Stimulated activated naive B cell treated with anti-CD40 and anti-IgM and Interleukin-4, amounts not matched to agents 10 μg/mL and 1 μg/mL and 100 μg/mL, for 72 hours (primary cell): ENCODE measurements at regions not wholly inside any gene's neighbourhood (a gene's known extent, or its start where the extent isn't known, plus 50 kb on each side); places are given as distances from the start of the nearest gene placed in this dataset.

Experiments used
- ATAC-seq, 2 donors: fragments of 150-1000 bp; cut with Tn5 transposase; replicated peaks; 2 replicates each; pipeline ENCODE4 v1.10.0; 2021; ENCODE audit warnings: moderate library complexity in 1 of 2
- DNase-seq: peaks from one replicate; pipeline ENCODE4 v3.0.0; 2021
- H3K27ac Mint-ChIP-seq: one replicate; pipeline ENCODE4 v1.8.0; 2022; ENCODE audit warnings: mild to moderate bottlenecking, mixed read lengths
- H3K27me3 Mint-ChIP-seq, 2 donors: one replicate each; pipeline ENCODE4 v1.8.0; 2022; ENCODE audit warnings: mixed read lengths in 2 of 2
- H3K36me3 Mint-ChIP-seq, 2 donors: one replicate each; pipeline ENCODE4 v1.8.0; 2022; ENCODE audit warnings: mixed read lengths in 2 of 2, mild to moderate bottlenecking in 1 of 2
- H3K4me1 Mint-ChIP-seq, 2 donors: one replicate each; pipeline ENCODE4 v1.8.0; 2022; ENCODE audit warnings: mixed read lengths in 2 of 2, mild to moderate bottlenecking in 1 of 2
- H3K4me3 Mint-ChIP-seq, 2 donors: one replicate each; pipeline ENCODE4 v1.8.0; 2022; ENCODE audit warnings: mild to moderate bottlenecking in 2 of 2, mixed read lengths in 2 of 2, moderate library complexity in 1 of 2
- H3K9me3 Mint-ChIP-seq, 2 donors: one replicate each; pipeline ENCODE4 v1.8.0; 2022; ENCODE audit warnings: mixed read lengths in 2 of 2, mild to moderate bottlenecking in 1 of 2

DNA sequence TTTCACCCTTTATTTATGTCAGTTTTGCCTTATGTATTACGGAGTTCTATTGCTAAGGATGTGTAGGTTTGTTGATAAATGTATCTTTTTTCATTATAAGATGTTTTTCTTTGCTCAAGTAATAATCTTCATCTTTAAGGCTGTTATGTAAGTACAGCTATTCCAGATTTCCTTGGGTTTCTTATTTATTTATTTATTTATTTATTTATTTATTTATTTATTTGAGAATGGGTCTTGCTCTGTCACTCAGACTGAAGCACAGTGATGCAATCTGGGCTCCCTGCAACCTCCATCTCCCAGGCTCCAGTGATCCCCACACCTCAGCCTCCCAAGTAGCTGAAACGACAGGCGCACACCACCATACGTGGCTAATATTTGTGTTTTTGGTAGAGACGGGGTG lies 617.0 kb downstream of the SLITRK1 start:
- peaks cover 5 to 13% of the 10 kb centered on the region in 2 donors for H3K9me3 Mint-ChIP-seq
- no peak for ATAC-seq
- H3K4me3 Mint-ChIP-seq, result no peak overlapping the region

DNA sequence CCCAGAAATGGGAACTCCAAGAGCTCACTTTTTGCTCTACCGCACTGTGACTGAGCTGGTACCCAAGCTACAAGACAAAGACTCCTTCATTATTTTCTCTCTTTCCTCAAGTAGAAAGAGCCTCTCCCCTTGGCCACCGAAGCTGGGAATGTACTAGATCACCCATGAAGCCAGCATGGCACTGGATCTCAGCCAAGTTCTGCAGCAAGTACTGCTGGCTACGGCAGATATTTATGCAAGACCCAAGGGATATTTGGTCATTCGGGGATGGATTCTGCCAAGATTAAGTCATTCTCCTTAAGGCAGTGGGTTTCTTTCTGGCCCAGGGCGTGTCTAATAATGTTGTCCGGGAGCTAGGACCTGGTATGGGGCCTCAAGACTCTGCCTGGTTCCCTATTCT lies 633.5 kb downstream of the SLITRK1 start:
- Mint-ChIP-seq H3K4me1 (no peaks in the 10 kb centered on the region), H3K27me3 (no peaks in the 10 kb centered on the region), H3K4me3 (no peak overlapping the region), H3K9me3 (peaks cover 10 to 11% of the 10 kb centered on the region in 2 donors), H3K27ac (no peak overlapping the region), H3K36me3 (no peaks in the 10 kb centered on the region)
- DNase-seq, result no peak
- ATAC-seq, result no peak

More for the DNA sequence above, 617.0 kb downstream of the SLITRK1 start:
- Mint-ChIP-seq H3K27ac (no peak overlapping the region), H3K36me3 (no peaks in the 10 kb centered on the region), H3K4me1 (no peaks in the 10 kb centered on the region), H3K27me3 (no peaks in the 10 kb centered on the region)
- no peak for DNase-seq

GRCh38 chr13:83232626-83233025 lies 649.6 kb downstream of the SLITRK1 start:
- ATAC-seq, result no peak
- no peak overlapping the region for H3K4me3 Mint-ChIP-seq
- DNase-seq, result no peak
- no peaks in the 10 kb centered on the region for H3K36me3 Mint-ChIP-seq
- H3K9me3 Mint-ChIP-seq, result peaks cover 5 to 6% of the 10 kb centered on the region in 2 donors
- no peaks in the 10 kb centered on the region for H3K4me1 Mint-ChIP-seq
- no peaks in the 10 kb centered on the region for H3K27me3 Mint-ChIP-seq
- no peak overlapping the region for H3K27ac Mint-ChIP-seq

DNA sequence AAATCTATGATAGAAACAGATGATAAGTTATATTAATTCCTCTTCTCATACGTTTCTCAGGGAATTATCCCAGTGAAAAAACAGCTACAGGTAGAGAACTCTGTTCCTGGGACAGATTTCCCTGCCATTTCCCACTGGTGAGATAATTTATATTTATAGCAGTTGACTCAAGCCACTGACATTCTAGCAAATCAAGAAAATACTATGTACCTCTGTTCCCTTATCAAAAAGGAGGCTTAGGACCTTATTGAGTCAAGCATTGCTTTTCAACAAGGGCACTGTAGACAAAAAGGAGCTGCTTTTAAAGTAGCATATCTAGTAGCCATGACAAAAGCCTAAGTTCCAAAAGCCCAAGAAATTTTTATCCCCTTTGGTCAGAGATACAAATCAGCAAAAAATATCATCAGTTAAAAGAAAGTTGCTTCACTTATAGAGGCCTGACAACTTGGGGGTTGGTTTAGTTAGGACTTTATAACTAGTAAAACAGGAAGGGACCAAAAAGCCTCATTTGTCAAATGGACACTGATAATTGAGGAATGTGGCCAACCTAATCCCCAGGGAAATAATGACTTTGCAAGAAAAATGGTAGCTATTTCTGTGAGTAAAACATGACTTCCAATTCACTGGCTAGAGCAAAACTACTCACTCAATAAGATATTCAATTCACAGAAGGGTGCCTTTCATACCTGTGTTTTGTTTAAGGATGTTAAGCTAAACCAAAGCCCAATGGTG lies 652.5 kb downstream of the SLITRK1 start:
- Mint-ChIP-seq H3K27ac (no peak overlapping the region), H3K9me3 (peaks cover 0 to 4% of the 10 kb centered on the region in 2 donors), H3K4me1 (no peaks in the 10 kb centered on the region), H3K36me3 (no peaks in the 10 kb centered on the region), H3K27me3 (no peaks in the 10 kb centered on the region), H3K4me3 (no peak overlapping the region)
- no peak for ATAC-seq
- DNase-seq, result no peak

DNA sequence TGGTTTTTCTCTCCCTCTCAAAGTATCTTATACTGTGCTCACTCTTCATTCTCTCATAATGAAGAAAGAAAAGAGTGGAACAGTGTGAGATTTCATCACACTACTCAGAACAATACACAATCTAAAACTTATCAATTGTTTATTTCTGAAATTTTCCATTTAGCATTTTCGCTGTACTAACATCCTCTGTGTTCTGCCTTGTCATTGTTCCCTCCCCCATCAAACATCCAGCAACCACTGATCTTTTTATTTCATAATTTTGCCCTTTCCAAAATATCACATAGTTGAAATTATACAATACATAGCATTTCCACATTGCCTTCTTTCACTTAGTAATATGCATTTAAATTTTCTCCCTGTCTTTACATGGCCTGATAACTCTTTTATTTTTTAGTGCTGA lies 658.7 kb downstream of the SLITRK1 start:
- Mint-ChIP-seq H3K36me3 (no peaks in the 10 kb centered on the region), H3K27me3 (no peaks in the 10 kb centered on the region), H3K4me3 (no peak overlapping the region), H3K27ac (no peak overlapping the region), H3K9me3 (peaks cover 0 to 2% of the 10 kb centered on the region in 2 donors), H3K4me1 (no peaks in the 10 kb centered on the region)
- DNase-seq (no peak), ATAC-seq (no peak)

DNA sequence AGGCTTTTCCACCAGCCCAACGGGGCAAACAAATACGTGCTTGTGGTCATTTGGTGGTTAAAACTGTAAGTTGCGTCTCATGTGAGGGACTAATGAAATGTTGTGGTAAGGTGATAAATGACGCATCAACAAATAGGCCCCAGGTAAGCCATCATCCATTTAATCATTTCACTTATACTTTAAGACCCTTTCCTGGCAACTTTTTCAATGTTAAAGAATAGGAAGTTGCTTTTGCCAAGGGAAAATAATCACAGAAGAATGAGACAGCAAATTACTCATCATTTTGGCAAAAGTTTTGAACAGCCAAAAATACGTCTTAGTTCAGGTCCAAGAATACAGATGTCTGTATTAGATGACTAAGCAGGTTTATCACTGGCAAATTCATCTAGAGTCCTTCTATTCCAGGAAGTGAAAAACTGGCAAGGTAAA lies 660.4 kb downstream of the SLITRK1 start:
- H3K27ac Mint-ChIP-seq, result no peak overlapping the region
- DNase-seq (no peak), ATAC-seq (no peak)
- peaks cover 0 to 2% of the 10 kb centered on the region in 2 donors for H3K9me3 Mint-ChIP-seq
- H3K36me3 Mint-ChIP-seq, result no peaks in the 10 kb centered on the region
- no peaks in the 10 kb centered on the region for H3K4me1 Mint-ChIP-seq
- H3K4me3 Mint-ChIP-seq, result no peak overlapping the region
- no peaks in the 10 kb centered on the region for H3K27me3 Mint-ChIP-seq

DNA sequence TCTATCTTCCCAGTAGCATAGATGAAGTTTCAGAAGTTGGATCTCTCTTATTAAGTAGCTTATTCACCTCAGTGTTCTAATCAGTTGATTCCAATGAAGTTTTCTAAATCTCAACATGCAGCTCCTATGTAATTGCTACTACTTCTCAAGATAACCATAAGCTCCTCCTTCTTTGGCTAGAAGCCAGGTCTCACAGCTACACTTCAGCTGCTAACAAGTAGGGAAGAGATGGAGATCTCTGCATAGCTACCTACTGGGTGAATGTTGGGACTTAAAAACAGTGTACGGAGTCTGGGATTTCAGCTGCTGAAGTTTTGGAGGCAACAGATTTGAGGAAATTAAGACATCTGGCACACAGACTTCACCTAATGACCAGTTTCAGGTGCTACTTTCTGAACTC lies 661.0 kb downstream of the SLITRK1 start:
- no peaks in the 10 kb centered on the region for H3K36me3 Mint-ChIP-seq
- H3K9me3 Mint-ChIP-seq, result peaks cover 0 to 2% of the 10 kb centered on the region in 2 donors
- DNase-seq (no peak), ATAC-seq (no peak)
- no peak overlapping the region for H3K4me3 Mint-ChIP-seq
- no peaks in the 10 kb centered on the region for H3K4me1 Mint-ChIP-seq
- H3K27ac Mint-ChIP-seq, result no peak overlapping the region
- no peaks in the 10 kb centered on the region for H3K27me3 Mint-ChIP-seq

GRCh38 chr13:83220241-83220640 lies 662.0 kb downstream of the SLITRK1 start:
- H3K27ac Mint-ChIP-seq, result no peak overlapping the region
- DNase-seq (no peak), ATAC-seq (no peak)
- no peaks in the 10 kb centered on the region for H3K4me1 Mint-ChIP-seq
- H3K27me3 Mint-ChIP-seq, result no peaks in the 10 kb centered on the region
- no peaks in the 10 kb centered on the region for H3K36me3 Mint-ChIP-seq
- peaks cover 0 to 2% of the 10 kb centered on the region in 2 donors for H3K9me3 Mint-ChIP-seq
- H3K4me3 Mint-ChIP-seq, result no peak overlapping the region

GRCh38 chr13:83219832-83220231 lies 662.4 kb downstream of the SLITRK1 start:
- Mint-ChIP-seq H3K4me1 (no peaks in the 10 kb centered on the region), H3K27me3 (no peaks in the 10 kb centered on the region), H3K36me3 (no peaks in the 10 kb centered on the region), H3K27ac (no peak overlapping the region), H3K4me3 (no peak overlapping the region), H3K9me3 (peaks cover 0 to 2% of the 10 kb centered on the region in 2 donors)
- ATAC-seq (no peak), DNase-seq (no peak)

DNA sequence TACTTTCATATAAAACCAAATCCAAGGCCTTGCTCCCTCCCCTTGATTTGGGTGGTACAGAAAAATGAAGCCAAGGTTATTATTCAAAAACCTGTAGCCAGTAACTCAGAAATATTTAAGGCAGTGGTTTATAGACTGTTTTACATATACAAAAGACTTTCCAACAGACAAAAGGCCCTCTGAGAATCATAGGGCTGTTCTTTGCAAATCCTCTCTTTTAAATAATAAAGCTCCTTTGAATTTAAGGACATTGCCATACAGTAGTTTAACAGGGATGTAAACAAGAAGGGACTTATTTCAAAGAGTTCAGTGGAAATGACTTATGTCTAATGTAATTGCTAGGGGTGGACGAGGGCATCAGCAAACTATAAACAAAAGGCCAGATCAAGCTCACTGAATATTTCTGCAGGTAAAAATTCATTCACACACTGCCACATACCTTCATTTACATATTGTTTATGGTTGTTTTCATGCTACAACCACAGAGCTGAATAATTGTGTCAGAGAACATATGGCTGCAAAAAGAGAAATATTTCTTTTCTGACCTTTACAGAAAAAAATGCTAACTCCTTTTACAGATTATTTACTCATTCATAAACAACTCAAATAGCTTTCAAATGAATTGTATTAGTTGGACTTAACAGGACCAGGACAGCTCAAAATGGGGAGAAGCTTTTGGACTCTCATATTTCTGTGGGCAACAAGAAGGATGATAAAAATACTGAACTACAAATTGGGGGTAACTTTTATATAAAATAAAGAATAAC lies 665.6 kb downstream of the SLITRK1 start:
- ATAC-seq (no peak), DNase-seq (no peak)
- Mint-ChIP-seq H3K27ac (no peak overlapping the region), H3K27me3 (no peaks in the 10 kb centered on the region), H3K36me3 (no peaks in the 10 kb centered on the region), H3K9me3 (peaks cover 4 to 6% of the 10 kb centered on the region in 2 donors), H3K4me3 (no peak overlapping the region), H3K4me1 (no peaks in the 10 kb centered on the region)

DNA sequence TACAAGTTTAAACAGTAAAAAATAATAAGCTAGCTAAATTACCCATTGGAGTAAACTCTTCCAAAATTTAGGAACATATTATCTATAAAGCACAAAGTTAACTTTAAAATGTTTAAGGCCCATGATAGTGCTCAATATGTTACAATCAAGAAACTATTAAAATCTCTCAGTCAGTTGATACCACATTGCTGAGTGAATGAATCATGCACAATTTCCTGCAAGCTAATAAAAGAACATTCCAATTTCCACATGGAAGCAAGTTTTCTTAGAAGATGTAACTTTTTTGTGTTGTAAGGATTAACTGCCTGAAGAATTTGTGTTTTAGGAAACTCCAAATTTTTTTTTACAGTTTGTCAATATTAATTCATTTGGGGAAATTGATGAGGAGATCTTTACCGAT lies 666.6 kb downstream of the SLITRK1 start:
- Mint-ChIP-seq H3K27me3 (no peaks in the 10 kb centered on the region), H3K36me3 (no peaks in the 10 kb centered on the region), H3K4me1 (no peaks in the 10 kb centered on the region), H3K9me3 (peaks cover 5 to 8% of the 10 kb centered on the region in 2 donors), H3K27ac (no peak overlapping the region), H3K4me3 (no peak overlapping the region)
- ATAC-seq (no peak), DNase-seq (no peak)

DNA sequence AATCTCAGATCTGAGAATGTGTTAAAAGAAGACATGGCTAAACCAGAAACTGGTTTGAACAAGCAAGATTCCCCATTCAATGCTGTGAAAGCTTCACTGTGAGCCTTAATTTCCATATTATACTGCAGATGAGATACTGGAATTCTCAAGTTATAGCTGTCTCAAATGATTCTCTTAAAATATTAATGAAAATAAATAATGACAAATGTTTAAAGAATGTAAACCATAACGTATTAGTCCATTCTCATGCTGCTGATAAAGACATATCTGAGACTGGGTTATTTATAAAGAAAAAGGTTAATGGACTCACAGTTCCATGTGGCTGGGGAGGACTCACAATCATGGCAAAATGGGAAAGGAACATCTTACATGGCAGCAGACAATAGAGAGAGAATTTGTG lies 667.8 kb downstream of the SLITRK1 start:
- no peak overlapping the region for H3K4me3 Mint-ChIP-seq
- no peak overlapping the region for H3K27ac Mint-ChIP-seq
- ATAC-seq (no peak), DNase-seq (no peak)
- peaks cover 5 to 11% of the 10 kb centered on the region in 2 donors for H3K9me3 Mint-ChIP-seq
- no peaks in the 10 kb centered on the region for H3K27me3 Mint-ChIP-seq
- no peaks in the 10 kb centered on the region for H3K4me1 Mint-ChIP-seq
- H3K36me3 Mint-ChIP-seq, result no peaks in the 10 kb centered on the region

GRCh38 chr13:83211301-83211700 lies 671.0 kb downstream of the SLITRK1 start:
- Mint-ChIP-seq H3K4me1 (no peaks in the 10 kb centered on the region), H3K36me3 (no peaks in the 10 kb centered on the region), H3K4me3 (no peak overlapping the region), H3K27me3 (no peaks in the 10 kb centered on the region), H3K9me3 (peaks cover 5 to 10% of the 10 kb centered on the region in 2 donors), H3K27ac (no peak overlapping the region)
- DNase-seq (no peak), ATAC-seq (no peak)

GRCh38 chr13:83204886-83205285 lies 677.4 kb downstream of the SLITRK1 start:
- Mint-ChIP-seq H3K4me3 (no peak overlapping the region), H3K27ac (no peak overlapping the region), H3K4me1 (no peaks in the 10 kb centered on the region), H3K36me3 (no peaks in the 10 kb centered on the region), H3K27me3 (no peaks in the 10 kb centered on the region), H3K9me3 (peaks cover 4 to 7% of the 10 kb centered on the region in 2 donors)
- no peak for ATAC-seq
- no peak for DNase-seq

DNA sequence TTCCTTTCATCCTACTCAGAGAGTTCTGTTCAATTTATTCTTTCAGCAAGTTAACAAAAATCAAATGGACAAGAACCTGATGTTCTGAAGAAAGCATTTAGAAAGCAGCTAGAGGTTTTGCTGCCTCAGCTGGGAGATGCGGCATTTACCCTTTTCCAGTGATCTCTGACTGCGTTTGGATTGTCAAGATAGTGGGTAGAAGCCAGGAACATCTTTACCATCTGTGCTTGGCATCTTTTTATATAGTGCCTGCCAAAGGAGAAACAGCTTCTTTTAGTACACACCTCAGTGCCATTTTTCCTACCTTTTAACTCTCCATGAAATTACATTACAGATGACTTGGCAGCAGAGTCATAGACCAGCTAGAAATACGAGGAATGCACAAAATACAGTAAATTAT lies 680.8 kb downstream of the SLITRK1 start:
- H3K27ac Mint-ChIP-seq, result no peak overlapping the region
- no peak for ATAC-seq
- no peaks in the 10 kb centered on the region for H3K36me3 Mint-ChIP-seq
- no peaks in the 10 kb centered on the region for H3K4me1 Mint-ChIP-seq
- DNase-seq, result no peak
- peaks cover 3 to 4% of the 10 kb centered on the region in 2 donors for H3K9me3 Mint-ChIP-seq
- no peak overlapping the region for H3K4me3 Mint-ChIP-seq
- H3K27me3 Mint-ChIP-seq, result no peaks in the 10 kb centered on the region
